Medulla oblongata (tissue), 1 donor: ENCODE measurements at regions not wholly inside any gene's neighbourhood (a gene's known extent, or its start where the extent isn't known, plus 50 kb on each side); places are given as distances from the start of the nearest gene placed in this dataset.
"Not testable (repeated sequence)": the region's sequence is repeated elsewhere in the genome, so short reads cannot be mapped to it uniquely, and the experiment has no call there.

Source experiments
- DNase-seq: peaks from one replicate; pipeline ENCODE4 v3.0.0-alpha.2; 2015; ENCODE audit errors: extremely low spot score

GRCh38 chr4:181061787-181062186 lies 1181.4 kb upstream of the TENM3 start:
- no peak for DNase-seq

- no peak for DNase-seq
These were observed 1180.0 kb upstream of the TENM3 start for GRCh38 chr4:181063212-181063611.

GRCh38 chr4:181077341-181077740 lies 1165.9 kb upstream of the TENM3 start:
- no peak for DNase-seq

GRCh38 chr4:181078196-181078595 lies 1165.0 kb upstream of the TENM3 start:
- no peak for DNase-seq

GRCh38 chr4:181083757-181084361 lies 1159.3 kb upstream of the TENM3 start:
- no peak for DNase-seq

GRCh38 chr4:181085557-181085956 lies 1157.6 kb upstream of the TENM3 start:
- no peak for DNase-seq

GRCh38 chr4:181105487-181105886 lies 1137.7 kb upstream of the TENM3 start:
- no peak for DNase-seq

- no peak for DNase-seq
These were observed 1136.8 kb upstream of the TENM3 start for GRCh38 chr4:181106398-181106797.

- no peak for DNase-seq
These were observed 1135.0 kb upstream of the TENM3 start for GRCh38 chr4:181108237-181108636.

GRCh38 chr4:181119186-181119585 lies 1124.0 kb upstream of the TENM3 start:
- DNase-seq = no peak

GRCh38 chr4:181121733-181122132 lies 1121.5 kb upstream of the TENM3 start:
- no peak for DNase-seq

- DNase-seq = no peak
These were observed 1116.0 kb upstream of the TENM3 start for GRCh38 chr4:181127171-181127570.

GRCh38 chr4:181130317-181130716 lies 1112.9 kb upstream of the TENM3 start:
- not testable (repeated sequence) for DNase-seq

- DNase-seq = no peak
These were observed 1105.9 kb upstream of the TENM3 start for GRCh38 chr4:181137351-181137750.

GRCh38 chr4:181138116-181138515 lies 1105.1 kb upstream of the TENM3 start:
- no peak for DNase-seq

- DNase-seq = no peak
These were observed 1103.1 kb upstream of the TENM3 start for GRCh38 chr4:181140037-181140603.

GRCh38 chr4:181143250-181143854 lies 1099.8 kb upstream of the TENM3 start:
- peak; percentile 90 for DNase-seq

- no peak for DNase-seq
These were observed 1097.2 kb upstream of the TENM3 start for GRCh38 chr4:181146051-181146450.

GRCh38 chr4:181147416-181147951 lies 1095.7 kb upstream of the TENM3 start:
- no peak for DNase-seq

- no peak for DNase-seq
These were observed 1094.7 kb upstream of the TENM3 start for GRCh38 chr4:181148470-181148869.

GRCh38 chr4:181150191-181150590 lies 1093.0 kb upstream of the TENM3 start:
- no peak for DNase-seq

GRCh38 chr4:181151856-181152255 lies 1091.3 kb upstream of the TENM3 start:
- DNase-seq = no peak

- DNase-seq = no peak
These were observed 1085.6 kb upstream of the TENM3 start for GRCh38 chr4:181157647-181158046.
